NCI-H2171 (cell line): ENCODE measurements at regions not wholly inside any gene's neighbourhood (a gene's known extent, or its start where the extent isn't known, plus 50 kb on each side); places are given as distances from the start of the nearest gene placed in this dataset.
A peak's percentile ranks its signal among the peaks of the same experiment; 100 is the strongest.
"Not testable (repeated sequence)": the region's sequence is repeated elsewhere in the genome, so short reads cannot be mapped to it uniquely, and the experiment has no call there.

Experiments
- DNase-seq: peaks from one replicate; lab custom pipeline; 2025; lab: John Stamatoyannopoulos, UW

DNA sequence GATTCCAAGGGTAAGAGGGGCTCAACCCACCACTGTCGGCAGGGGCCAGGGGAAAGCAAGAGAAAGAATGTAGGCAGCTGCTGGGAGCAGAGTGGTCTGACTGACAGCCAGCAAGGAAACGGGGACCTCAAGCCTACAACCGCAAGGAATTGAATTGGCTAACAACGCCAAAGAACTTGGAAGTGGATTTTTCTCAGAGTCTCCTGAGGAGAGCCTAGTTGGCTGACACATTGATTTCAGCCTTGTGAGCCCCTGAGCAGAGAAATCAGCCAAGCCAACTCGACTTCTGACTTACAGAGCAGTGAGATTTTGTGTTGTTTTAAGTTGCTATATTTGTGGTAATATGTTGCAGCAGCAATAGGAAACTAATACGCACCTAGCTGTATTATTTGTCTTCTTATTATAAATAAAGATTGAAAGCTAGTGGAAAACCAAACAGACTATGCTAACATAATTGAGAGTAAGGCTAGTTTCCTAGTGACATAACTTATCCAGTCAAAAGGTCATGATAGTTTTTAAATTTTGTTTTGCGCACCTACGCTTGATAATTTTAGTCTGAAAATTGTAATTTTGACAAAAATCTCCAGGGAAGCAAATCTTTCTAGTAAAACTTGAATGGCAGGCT is 145.8 kb upstream of the HCCS start:
- DNase-seq, result no peak

DNA sequence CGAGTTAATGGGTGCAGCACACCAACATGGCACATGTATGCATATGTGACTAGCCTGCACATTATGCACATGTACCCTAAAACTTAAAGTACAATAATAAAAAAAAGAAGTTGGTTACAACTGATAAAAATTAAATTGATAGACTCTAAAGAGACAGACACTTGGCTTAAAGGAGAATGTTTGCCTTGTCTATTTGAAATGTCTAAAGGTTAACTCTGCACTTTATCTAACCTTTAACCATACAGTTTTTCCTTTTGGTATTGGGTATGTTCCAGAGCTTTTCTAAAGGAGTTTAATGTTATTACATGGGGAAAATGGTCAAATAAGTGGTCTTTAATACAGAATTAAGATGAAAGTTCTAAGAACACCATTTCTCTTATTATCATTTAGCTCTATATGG is 145.1 kb upstream of the HCCS start:
- no peak for DNase-seq

DNA sequence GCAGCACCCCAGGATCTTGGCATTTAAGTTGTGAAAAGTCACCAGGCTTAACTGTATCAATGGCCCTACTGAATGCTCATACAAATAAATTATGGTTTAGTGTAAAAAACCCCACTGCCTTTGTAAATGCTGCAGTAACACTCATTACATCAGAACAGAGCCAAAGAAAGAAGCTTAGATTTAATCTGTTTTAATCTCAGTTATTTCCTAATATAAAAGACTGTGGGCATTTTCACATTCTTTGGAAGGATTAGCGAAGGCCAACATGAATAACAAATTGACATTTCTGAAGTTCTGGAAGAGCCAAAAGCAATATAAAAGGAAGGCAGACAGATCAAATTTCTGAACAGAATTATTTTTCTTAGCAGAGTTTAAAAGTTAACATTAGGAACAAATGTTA is 140.0 kb upstream of the HCCS start:
- no peak for DNase-seq

DNA sequence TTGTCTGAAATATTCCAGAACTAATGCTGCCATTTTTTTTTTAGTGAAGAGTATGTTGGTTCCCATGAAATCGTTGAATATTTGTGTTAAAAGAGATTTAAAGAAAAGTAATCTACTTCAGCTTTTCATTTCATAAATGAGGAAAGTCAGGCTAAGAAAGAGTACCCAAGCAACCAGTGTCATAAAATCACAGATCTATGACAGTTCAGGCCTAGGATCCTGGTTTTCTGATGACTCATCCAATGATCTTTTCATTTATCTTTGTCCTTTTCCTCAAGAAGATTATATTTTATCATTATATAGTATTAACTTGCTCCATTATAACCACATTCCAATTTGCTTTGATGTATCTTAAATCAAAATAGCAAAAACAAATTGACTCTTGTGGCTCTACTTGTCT is 139.4 kb upstream of the HCCS start:
- no peak for DNase-seq

DNA sequence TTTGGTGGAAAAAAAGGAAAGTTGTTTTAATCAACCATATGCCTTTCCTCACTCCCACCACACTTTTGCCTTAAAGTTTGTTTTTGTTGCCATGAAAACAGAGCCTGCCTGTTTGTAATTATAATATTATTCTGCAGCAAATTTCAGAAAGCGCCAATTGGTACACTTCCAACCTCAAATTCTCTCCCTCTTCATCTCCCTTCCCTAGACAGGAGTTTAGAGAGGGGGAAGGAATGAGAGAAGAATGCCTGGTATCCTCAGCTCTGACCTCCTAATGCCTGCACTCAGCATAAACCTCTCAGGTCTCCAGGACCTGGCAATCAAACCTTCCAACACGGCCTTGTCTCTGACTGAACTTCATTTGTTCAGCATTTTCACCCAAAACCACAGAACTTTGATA is 138.4 kb upstream of the HCCS start:
- no peak for DNase-seq

DNA sequence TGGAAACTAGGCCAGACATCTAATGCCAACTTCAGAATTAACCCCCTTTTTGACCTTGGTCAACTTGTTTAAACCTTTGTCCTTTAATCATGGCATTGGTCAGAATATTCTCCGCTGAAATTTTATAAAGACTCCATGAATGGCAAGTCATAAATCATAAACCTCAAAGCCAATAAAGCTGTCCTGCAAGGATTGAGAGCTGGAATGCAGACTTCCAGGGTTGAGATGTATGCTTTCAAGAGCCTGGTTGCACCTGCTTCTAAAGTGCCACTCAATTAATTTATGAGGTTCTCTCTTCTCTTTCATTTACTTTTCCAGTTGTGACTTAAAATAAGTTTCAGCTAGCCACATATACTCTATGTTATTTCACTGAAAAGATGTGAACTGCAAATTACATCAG is 136.2 kb upstream of the HCCS start:
- no peak for DNase-seq

DNA sequence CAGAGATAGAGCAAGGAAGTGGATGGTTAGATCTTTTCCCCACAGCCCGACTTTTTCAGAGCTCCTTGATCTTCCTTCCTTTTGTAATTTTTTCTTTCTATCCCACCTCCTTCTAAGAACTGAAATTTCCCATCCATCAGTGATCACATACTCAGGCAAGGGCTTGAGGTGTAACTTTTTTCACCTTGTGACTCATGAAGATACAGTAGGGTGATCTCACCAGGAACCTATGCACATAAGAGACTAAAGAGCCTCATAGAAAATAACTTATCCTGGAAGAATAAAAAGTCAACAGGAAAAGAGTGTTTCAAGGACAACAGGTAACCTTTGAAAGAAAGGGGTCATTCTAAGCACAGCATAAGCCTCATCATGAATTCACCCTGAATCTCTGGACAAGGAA is 131.2 kb upstream of the HCCS start:
- DNase-seq, result no peak

DNA sequence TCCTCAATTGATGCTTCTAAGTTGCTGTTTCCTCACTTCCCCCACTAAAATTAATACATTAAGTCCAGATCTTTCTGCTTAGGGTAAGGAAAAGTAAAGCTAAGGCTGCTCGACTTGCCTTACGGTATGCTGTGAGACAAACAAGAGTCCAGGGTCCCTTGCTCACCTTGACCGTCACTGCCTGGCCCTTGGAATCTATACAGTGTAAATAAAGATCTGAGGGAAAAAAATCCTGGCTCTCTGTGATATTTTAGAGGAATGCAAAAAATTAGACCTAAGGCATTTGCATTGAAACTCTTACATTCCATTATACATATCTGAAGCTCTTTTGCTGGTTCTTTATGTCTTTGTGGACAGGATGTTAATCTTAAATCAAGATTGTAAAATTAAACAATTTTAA is 129.6 kb upstream of the HCCS start:
- DNase-seq, result no peak

DNA sequence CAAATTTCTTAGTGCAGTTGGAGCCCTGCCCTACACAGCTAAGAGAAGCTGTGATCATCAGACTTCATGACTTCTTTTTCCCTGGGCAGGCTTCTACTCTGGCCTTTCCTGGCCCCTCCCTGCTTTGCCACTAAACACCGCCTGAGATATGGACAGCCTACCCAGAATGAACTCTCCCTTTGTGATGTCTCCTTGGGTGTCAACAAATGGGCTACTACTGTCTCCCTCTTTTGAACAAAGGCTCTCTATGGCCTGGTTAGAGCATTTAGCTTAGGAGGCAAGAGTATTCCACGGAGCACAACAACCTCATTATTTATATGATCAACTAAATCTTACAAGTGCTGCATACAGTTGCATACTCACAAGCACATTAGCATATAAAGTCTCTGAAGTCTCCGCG is 127.6 kb upstream of the HCCS start:
- no peak for DNase-seq

DNA sequence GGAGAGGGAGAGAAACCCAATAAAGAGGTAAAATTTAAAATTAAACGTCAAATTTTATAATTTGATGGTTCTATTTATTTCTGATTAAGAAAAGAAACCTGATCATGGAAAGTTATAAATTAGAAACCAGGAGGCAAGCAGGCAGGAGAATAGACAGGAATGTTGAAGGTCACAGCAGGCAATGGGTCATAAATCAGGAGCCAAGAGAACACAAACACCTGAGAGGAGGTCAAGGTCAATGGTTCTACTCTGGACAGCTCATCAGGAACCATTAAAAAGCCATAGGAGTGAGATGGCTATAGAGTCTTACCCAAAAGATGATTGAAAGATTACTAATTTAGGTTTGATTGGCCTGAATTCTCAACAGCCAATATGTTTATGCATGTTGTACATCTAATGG is 126.9 kb upstream of the HCCS start:
- DNase-seq, result no peak

DNA sequence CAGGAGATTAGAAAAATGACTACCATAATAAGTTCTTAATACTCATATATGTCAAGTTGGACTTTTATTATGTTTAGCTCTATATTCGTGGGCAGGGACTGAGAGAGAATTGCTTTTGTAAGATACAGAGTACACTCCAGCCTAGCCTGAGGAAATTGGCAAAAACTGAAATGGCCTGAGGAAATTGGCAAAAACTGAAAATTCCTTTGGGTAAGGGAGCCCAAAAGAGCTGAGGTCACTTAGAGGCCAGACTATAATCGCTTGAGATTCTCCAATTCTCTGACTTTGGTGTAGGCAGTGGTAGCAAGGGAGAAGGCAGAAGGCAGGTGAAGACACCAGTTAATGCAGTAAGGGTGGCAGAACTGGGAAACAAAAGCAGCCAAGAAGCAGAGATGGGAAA is 124.5 kb upstream of the HCCS start:
- no peak for DNase-seq

DNA sequence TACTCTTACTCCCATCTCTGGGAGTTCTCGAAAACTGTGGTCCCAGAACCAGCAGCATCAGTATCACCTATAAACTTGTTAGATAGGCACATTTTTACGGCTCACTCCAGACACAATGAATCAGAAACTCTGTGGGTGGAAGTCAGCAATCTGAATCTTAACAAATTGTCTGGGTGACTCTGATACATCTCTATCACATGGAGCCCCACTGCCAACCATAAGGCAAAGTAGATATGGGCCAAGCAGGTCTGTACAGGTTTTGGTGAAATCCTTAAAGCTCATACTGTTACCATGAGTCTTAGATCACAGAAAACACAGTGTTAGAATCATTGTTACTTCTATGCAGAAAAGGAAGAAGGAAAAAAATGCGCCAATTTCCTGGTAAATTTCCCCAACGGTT is 122.5 kb upstream of the HCCS start:
- DNase-seq, result no peak

DNA sequence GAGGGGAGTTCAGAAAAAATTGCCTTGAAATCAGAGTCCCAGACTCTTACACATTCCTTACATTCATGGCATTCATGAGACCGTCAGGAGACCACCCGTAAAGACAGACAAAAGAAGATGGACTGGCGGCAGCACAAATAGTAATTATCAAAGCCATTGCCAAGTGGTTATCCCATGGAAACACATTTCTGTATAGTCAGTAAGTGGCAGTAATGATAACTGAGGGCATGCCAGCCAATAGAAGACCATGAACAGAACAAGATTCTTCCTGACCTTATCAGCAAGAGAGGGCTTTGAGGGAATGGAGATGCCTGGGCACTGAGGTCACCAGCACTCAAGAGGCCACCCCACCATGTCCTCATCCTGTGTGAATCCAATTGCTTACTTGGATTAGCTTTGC is 121.7 kb upstream of the HCCS start:
- DNase-seq, result no peak

DNA sequence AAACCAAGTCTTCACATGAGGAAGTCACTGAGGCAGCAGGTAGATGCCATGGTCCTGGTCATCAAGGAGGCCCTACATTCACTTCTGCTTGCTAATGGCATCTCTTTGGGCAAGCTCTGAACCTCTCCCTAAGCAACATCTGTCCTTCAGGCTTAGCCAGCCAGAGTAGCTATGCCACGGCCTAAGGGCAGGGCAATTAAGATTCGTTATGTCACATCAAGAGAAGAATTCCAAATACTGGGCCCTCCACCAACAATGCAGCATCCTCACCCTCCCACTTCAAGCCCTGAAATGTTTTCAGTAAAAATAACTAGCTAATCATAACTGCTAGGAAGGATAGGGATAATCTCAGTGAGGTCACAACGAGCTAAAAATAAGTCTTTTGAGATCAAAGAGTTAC is 120.7 kb upstream of the HCCS start:
- DNase-seq, result no peak

DNA sequence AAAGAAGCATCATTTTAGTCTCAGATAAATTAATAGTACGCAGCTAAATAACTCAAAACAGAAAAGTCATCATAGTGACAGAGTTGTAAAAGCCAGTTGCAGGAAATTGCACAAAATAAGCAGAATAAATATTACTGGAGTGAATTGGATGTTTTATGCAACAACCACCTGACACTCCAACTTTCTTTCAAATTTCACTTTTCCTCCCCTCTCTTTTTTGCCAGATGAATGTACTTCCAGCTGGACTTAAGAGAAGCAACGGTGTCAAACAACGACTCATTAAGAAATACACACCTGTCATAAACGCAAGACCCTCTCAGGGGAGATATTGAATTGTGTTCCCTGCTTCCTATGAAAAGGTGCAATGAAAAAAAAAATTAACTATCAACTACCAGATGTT is 120.2 kb upstream of the HCCS start:
- peak; percentile 1 for DNase-seq

DNA sequence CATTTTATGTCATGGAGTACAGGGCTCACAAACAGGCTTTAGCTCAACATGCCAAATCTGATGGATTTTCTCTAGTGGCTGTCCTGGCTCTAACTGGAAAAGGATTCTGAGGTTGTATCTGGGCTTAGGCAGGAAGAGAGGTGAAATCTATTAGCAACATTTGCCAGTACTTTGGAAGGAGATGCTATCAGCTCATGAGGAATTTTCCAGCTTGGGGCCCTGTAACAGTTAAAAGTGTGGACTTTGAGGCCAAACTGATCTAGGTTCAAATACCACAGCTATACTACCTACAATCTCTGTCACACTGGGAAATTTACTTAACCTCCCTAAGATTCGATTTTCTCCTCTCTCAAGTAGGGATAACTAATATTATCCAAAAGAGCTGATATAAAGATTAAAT is 119.0 kb upstream of the HCCS start:
- DNase-seq, result no peak

DNA sequence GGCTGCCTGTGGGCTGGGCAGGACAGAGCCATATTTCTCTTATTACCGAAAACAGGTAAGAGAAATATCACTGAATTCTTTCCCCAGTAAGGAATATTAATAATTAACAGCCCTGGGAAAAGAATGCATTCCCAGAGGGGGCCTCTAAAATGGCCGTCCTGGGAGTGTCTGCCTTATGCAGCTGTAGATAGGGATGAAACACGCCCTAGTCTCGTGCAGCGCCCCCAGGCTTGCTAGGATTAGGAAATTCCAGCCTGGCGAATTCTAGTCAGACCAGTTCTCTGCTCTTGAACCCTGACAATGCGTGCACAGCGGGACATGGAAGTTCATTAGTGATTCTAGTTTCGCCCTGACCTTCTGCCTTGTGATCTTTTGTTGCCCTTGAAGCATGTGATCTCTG is 104.1 kb upstream of the HCCS start:
- DNase-seq, result not testable (repeated sequence)

DNA sequence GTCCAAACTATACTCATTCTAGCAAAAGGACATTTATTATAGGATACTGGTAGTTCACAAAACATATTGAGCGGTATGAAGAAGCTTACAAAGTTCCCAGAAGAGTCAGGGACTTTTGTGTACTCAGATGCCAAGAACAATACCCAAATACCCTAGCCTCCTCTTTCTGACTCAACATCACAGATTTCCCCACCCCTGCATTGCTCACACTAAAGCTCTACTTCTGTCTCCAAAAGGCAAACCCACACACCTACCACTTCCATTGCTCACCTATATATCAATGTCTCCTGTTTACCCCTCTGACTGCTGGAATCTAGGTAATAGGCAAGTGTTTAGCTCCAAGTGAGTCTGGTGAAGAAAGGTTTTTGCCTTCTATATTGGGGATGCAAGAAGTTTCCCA is 100.7 kb upstream of the HCCS start:
- DNase-seq, result no peak

DNA sequence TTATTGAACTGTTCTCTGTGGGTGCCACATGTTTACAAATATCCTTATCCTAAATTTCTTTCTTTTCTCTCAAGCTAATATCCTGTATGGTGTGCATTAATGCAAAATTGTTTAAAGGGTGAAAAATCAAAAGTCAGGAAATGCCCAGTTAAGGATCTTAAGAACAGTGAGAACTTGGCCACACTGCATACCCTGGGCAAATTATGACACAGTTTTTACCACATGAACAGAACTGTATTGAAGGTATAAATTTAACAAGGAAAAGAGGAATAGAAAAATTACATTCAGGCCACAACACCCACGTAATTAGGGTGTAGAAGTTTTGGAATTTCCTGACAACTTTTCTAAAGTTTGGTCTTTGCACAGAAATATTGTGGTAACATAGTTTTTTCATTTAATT is 94.4 kb upstream of the HCCS start:
- DNase-seq, result no peak

DNA sequence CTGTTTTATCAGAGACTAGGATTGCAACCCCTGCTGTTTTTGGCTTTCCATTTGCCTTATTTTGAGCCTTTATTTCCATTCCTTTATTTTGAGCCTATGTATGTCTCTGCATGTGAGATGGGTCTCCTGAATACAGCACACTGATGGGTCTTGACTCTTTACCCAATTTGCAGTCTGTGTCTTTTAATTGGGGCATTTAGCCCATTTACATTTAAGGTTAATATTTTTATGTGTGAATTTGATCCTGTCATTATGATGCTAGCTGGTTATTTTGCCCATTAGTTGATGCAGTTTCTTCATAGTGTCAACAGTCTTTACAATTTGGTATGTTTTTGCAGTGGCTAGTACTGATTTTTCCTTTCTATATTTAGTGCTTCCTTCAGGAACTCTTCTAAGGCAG is 88.5 kb upstream of the HCCS start:
- not testable (repeated sequence) for DNase-seq

DNA sequence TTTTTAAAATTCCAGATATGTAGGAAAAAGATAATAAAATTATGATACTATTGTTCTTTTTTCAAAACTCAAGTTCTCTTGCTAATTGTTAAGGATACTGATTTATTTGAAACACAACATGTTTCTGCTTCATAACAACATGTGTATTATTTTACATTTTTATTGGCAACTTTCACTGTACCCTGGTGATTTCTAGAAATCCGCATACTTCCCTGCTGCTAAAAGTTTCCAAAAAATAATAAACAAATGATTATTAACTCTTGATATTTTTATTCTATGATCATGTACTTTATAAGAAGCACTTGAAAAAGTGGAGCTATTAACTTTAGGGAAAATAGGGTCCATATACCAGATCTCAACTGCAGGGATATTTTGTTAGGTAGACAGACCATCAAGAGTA is 71.2 kb upstream of the HCCS start:
- DNase-seq, result no peak

DNA sequence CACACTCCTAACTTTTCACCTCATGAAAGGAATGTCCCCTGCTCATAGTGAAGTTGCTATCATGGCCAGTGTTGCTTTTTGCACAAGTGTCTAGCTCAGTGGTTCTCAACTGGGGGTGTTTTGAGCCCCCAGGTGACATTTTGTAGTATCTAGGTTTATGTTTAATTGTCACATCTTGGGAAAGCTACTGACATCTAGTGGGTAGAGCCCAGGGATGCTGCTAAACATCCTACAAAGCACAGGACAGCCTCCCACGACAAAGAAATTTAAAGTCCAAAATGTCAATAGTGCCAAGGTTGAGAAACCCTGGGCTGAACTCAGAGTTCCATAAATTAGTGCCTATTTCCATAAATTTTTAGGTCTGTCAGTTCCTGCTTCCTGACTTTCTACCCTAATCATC is 70.7 kb upstream of the HCCS start:
- DNase-seq, result no peak

DNA sequence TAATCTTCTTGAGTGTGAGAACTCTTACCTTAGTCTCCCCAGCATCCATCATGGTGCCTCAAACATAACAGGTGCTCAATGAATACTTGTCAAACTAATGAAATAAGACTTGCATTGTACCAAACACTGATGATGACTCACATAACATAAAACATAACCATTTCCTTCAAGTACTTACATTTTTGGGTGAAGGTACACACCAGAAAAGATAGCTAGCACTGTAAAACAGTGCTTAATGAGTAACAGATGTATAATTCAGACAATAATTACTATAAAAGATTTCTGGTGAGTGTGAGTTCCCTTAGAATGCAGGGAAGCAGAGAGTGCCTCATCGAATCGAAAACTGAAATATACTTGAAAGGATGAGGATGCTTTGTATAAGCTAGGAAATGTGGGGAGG is 70.1 kb upstream of the HCCS start:
- no peak for DNase-seq

DNA sequence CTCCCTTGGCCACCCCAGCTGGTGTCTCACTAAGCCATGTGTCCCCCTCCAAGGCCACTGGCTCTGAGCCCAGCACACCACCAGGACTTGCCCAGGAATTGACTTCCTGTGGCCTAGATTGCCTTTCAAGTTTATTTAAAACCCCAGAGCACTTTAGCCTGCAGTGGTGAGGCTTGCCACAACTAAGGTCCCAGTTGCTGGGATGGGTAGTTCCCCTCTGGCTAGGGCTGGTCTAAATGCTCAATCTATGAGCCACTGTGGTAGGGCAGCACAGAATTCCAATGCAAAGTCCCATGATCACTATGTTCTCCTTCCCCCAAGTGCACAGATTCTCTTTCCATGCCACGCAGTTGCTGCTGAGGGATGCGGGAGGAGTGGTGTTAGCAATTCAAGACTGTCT is 61.1 kb upstream of the HCCS start:
- DNase-seq, result no peak

DNA sequence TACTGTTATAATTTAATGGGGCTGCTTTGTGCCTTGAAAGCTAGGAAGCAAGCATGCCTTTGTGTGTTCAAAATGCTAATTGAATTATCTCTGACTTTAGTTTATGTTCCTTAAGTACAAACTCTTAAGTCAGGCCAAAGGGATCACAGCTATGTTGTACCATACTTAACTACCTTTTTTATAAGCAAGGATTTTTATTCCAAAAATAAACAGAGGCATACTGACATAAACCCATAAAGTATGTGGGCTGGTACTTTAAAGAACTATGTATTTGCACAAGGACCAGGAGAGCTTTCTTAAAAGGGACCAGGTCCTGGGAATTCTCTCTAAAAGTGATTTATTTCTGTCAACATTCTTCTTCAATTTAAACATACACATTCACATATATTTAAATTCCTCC is 57.8 kb upstream of the HCCS start:
- DNase-seq, result no peak
